GM10266 (cell line): ENCODE measurements at regions not wholly inside any gene's neighbourhood (a gene's known extent, or its start where the extent isn't known, plus 50 kb on each side); places are given as distances from the start of the nearest gene placed in this dataset.

Experiments used
- DNase-seq: peaks from one replicate; pipeline ENCODE4 v3.0.0; 2012; ENCODE audit errors: extremely low spot score
- TF ChIP-seq, protein P1 (sequence below): IDR thresholded peaks from 2 replicates; pipeline ENCODE4 v1.5.1; 2012; ENCODE audit warnings: mild to moderate bottlenecking, low read depth; ENCODE audit not compliant: control insufficient read depth, insufficient read depth; ENCODE audit errors: missing control alignments

DNA sequence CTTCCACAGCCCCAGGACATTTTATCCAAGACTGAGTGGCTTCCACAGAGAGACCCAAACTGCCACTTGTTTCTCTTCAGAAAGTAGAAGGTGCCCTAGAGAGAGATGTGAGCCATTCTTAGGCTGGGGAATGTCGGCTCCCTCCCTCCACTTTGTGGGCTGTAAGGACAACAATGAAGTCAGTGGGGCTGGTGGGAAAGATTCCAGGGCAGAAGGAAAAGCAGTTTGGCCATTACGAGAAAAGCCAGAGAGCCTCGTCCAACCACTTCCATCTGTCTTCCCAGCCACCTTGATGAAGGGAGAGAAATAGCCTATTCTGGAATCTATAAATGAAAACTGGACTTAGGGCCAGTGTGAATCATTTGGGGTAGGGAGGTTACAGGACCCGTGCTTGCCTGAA is 382.5 kb downstream of the NXPE2 start:
- TF ChIP-seq, protein P1, sequence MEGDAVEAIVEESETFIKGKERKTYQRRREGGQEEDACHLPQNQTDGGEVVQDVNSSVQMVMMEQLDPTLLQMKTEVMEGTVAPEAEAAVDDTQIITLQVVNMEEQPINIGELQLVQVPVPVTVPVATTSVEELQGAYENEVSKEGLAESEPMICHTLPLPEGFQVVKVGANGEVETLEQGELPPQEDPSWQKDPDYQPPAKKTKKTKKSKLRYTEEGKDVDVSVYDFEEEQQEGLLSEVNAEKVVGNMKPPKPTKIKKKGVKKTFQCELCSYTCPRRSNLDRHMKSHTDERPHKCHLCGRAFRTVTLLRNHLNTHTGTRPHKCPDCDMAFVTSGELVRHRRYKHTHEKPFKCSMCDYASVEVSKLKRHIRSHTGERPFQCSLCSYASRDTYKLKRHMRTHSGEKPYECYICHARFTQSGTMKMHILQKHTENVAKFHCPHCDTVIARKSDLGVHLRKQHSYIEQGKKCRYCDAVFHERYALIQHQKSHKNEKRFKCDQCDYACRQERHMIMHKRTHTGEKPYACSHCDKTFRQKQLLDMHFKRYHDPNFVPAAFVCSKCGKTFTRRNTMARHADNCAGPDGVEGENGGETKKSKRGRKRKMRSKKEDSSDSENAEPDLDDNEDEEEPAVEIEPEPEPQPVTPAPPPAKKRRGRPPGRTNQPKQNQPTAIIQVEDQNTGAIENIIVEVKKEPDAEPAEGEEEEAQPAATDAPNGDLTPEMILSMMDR, result no peak
- no peak for DNase-seq

DNA sequence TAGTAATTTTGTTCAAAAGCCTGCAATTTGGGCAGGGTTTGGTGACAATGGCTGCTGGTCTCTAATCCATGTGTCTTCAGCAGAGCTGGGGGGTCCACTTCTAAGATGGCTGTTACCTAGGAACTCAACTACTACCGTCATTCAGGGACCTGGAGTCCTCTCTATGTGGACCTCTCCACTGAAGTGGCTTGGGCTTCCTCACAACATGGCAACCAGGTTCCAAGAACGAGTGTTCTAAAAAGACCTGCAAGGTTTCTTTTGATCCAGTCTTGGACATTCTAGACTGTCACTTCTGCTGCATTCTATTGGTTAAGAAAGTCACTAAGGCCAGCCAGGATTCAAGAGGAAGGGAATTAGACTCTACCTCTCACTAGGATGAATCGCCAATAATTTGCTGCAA is 387.0 kb downstream of the NXPE2 start:
- TF ChIP-seq, protein P1, result no peak
- no peak for DNase-seq

DNA sequence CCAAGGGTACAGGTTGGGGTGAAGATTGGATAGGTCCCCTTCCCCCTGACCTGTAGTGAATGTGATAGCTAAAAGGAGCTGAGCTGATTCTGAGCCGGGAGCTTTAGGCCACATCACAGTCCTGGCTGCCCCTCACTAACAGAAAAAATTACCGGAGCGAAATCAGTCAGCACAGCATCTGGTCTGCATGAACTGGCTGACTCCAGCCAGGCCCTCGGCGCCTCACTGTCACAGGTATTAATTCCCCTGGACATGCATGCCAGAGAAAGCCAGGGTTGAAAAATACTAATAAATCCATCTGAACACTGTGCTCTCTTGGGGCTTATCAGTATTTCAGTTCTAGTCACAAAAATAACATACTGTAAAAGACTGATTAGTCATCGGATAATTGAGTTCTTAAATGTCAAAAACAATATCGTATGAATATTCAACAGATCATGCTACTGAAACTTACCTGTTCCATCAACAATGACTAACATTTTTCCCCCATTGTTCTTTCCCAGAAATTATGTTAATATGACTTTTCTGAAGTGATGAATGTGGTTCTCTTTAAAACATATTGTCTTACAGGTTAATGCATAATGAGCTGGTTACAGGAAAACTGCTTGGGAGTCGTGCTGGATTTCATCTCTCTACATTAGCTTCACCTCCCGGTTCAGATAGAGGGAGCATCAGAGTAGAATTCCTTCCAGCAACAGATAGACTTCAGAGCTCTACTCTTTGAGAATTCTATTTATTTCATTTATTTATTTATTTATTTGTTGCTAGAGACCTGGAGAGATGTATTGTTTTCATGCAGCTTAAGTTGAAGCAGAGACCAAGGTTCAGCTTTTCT is 387.7 kb downstream of the NXPE2 start:
- TF ChIP-seq, protein P1, result no peak
- no peak for DNase-seq

DNA sequence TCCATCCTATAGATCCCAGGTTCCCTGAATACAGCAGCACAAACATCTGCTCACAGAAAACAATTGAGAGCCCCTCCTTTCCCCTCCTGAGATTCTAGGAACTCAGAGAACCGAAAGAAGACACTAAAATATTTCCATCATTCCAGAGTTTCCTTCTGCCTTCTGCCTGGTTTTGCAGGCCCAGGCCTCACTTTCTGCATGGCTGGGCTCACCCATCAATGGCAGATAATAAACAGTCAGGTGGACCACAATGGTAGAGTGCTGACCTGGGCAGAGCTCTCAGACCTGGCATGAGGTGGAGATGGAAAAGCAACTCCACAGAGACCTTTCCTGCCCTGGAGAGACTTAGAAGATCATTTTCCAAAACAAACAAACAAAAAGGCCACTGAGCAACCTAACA is 389.1 kb downstream of the NXPE2 start:
- TF ChIP-seq, protein P1, result no peak
- no peak for DNase-seq

DNA sequence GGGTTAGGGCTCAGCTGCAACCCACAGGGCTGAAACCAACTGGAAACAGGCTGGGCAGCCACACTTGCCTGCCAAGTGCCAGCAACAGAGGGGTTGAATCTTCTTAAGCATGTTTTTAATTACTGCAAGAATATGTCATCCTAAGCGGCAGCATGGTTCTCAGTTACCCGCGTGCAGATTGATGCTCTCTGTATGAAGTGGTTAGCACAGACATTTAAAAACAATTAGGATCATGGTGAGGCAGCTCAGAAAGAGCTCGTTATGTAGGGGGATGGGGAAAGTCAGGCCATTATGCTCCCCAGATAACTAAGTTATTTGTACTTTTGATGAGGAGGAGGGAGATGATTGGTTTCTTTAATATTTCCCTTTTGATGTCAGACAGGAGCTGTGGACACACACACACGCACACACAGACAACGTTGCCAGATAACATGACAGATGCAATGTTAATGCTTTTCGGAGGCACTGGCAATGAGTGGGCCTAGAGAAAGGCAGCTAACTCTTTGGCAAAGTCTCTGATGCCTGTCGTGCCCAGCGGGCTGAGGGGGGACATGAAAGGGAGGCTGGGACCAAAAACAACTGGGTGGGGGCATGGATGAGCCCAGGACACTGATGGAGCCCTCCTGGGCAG is 389.7 kb downstream of the NXPE2 start:
- TF ChIP-seq, protein P1, result no peak
- DNase-seq, result no peak

DNA sequence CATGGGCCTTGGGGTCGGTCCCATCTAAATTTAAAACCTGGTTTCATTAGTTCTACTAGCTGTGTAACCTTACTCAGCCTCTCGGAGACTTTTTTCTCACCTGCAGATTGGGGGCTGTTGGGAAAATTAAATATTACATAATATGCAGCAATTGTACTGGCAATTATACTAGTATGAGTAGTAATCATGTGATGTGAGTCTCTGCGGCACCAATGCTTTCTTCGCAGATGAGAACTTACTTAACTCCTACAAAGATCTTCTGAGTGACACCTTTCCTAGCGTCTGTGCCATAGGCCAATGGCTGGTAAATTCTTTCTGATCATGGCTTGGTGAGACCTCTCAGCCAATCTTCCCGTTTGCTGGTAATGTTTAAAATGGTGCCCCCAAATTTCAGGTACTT is 391.3 kb downstream of the NXPE2 start:
- TF ChIP-seq, protein P1, result no peak
- no peak for DNase-seq

DNA sequence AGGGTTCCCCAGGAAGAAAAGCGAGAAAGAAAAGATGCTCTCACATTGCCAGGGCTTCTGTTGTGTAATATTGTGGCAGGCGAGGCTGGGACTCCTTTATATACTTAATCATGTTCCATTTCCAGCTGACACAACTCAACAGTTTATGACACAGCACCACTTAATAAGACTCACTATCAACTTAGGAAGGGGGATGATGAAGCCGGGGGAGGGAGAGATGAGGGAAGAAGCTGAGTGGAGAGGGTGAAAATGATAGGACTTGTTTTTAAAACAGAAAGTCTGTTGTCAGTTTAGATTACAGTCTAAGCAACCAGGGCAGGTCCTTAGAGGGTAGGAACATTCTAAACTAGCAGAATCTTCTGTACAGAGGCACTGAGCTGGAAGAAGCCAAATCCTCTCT is 397.0 kb downstream of the NXPE2 start:
- TF ChIP-seq, protein P1, result no peak
- no peak for DNase-seq
